GM19467 (cell line): ENCODE measurements at regions not wholly inside any gene's neighbourhood (a gene's known extent, or its start where the extent isn't known, plus 50 kb on each side); places are given as distances from the start of the nearest gene placed in this dataset.
"Not testable (repeated sequence)": the region's sequence is repeated elsewhere in the genome, so short reads cannot be mapped to it uniquely, and the experiment has no call there.

Experiments
- ATAC-seq: cut with Tn5 transposase; IDR thresholded peaks from one replicate; pipeline ENCODE4 v1.9.1; 2021; ENCODE audit warnings: mild to moderate bottlenecking, moderate library complexity; ENCODE audit not compliant: unreplicated experiment

GRCh38 chr4:116180157-116180601 lies 905.2 kb downstream of the TRAM1L1 start:
- ATAC-seq: no peak

- not testable (repeated sequence) for ATAC-seq
Observed at GRCh38 chr4:116151371-116151770, 934.0 kb downstream of the TRAM1L1 start.

- no peak for ATAC-seq
Observed at GRCh38 chr4:116150152-116150551, 935.2 kb downstream of the TRAM1L1 start.

GRCh38 chr4:116143198-116143597 lies 942.2 kb downstream of the TRAM1L1 start:
- no peak for ATAC-seq

GRCh38 chr4:116132946-116133345 lies 952.4 kb downstream of the TRAM1L1 start:
- no peak for ATAC-seq

GRCh38 chr4:116126794-116127193 lies 958.6 kb downstream of the TRAM1L1 start:
- no peak for ATAC-seq

- ATAC-seq: no peak
Observed at GRCh38 chr4:116122124-116122523, 963.3 kb downstream of the TRAM1L1 start.

- no peak for ATAC-seq
Observed at GRCh38 chr4:116118221-116118620, 967.2 kb downstream of the TRAM1L1 start.

GRCh38 chr4:116112861-116113260 lies 972.5 kb downstream of the TRAM1L1 start:
- ATAC-seq: not testable (repeated sequence)

GRCh38 chr4:116110713-116111112 lies 974.7 kb downstream of the TRAM1L1 start:
- ATAC-seq: no peak

- ATAC-seq: no peak
Observed at GRCh38 chr4:116108606-116109005, 976.8 kb downstream of the TRAM1L1 start.

- no peak for ATAC-seq
Observed at GRCh38 chr4:116101321-116101720, 984.1 kb downstream of the TRAM1L1 start.

- no peak for ATAC-seq
Observed at GRCh38 chr4:116099596-116099995, 985.8 kb downstream of the TRAM1L1 start.

GRCh38 chr4:116097353-116097752 lies 983.9 kb upstream of the NDST4 start:
- ATAC-seq: not testable (repeated sequence)

- ATAC-seq: no peak
Observed at GRCh38 chr4:116092961-116093360, 979.5 kb upstream of the NDST4 start.

- no peak for ATAC-seq
Observed at GRCh38 chr4:116088771-116089170, 975.4 kb upstream of the NDST4 start.

- ATAC-seq: no peak
Observed at GRCh38 chr4:116082808-116083366, 969.5 kb upstream of the NDST4 start.

GRCh38 chr4:116073051-116073450 lies 959.6 kb upstream of the NDST4 start:
- ATAC-seq: no peak

- ATAC-seq: no peak
Observed at GRCh38 chr4:116070283-116070682, 956.9 kb upstream of the NDST4 start.

- ATAC-seq: no peak
Observed at GRCh38 chr4:116066711-116067245, 953.4 kb upstream of the NDST4 start.

GRCh38 chr4:116064331-116064730 lies 950.9 kb upstream of the NDST4 start:
- ATAC-seq: no peak

- no peak for ATAC-seq
Observed at GRCh38 chr4:116059361-116059760, 945.9 kb upstream of the NDST4 start.

GRCh38 chr4:116058129-116058528 lies 944.7 kb upstream of the NDST4 start:
- ATAC-seq: no peak
